HEK293 (cell line): ENCODE measurements at regions not wholly inside any gene's neighbourhood (a gene's known extent, or its start where the extent isn't known, plus 50 kb on each side); places are given as distances from the start of the nearest gene placed in this dataset.

Experiments
- FEZF1 ChIP-seq: fragments of 450-650 bp; formaldehyde crosslinking; IDR thresholded peaks from 2 replicates; pipeline ENCODE4 v1.5.1; 2016; ENCODE audit warnings: missing biosample characterization, missing genetic modification characterization
- GLIS1 ChIP-seq: fragments of 450-650 bp; formaldehyde crosslinking; IDR thresholded peaks from 2 replicates; pipeline ENCODE4 v1.5.1; 2016; ENCODE audit warnings: missing biosample characterization, missing genetic modification characterization
- KLF7 ChIP-seq: fragments of 450-650 bp; formaldehyde crosslinking; IDR thresholded peaks from 2 replicates; pipeline ENCODE4 v1.5.1; 2016; ENCODE audit warnings: missing biosample characterization, missing genetic modification characterization, borderline replicate concordance
- MEIS1 ChIP-seq: sonication (generic); formaldehyde crosslinking; IDR thresholded peaks from 2 replicates; pipeline ENCODE4 v1.8.1; 2022; ENCODE audit warnings: missing genetic modification reagents, mild to moderate bottlenecking, borderline replicate concordance
- OSR2 ChIP-seq: fragments of 450-650 bp; formaldehyde crosslinking; IDR thresholded peaks from 2 replicates; pipeline ENCODE4 v1.5.1; 2016; ENCODE audit warnings: missing biosample characterization, missing genetic modification characterization
- PBX3 ChIP-seq: sonication (generic); formaldehyde crosslinking; IDR thresholded peaks from 2 replicates; pipeline ENCODE4 v1.8.1; 2022; ENCODE audit warnings: mild to moderate bottlenecking, moderate library complexity, missing genetic modification reagents
- PRDM2 ChIP-seq: fragments of 450-650 bp; formaldehyde crosslinking; IDR thresholded peaks from 2 replicates; pipeline ENCODE4 v1.5.1; 2016; ENCODE audit warnings: missing biosample characterization, missing genetic modification characterization, borderline replicate concordance
- PRDM4 ChIP-seq: fragments of 450-650 bp; formaldehyde crosslinking; IDR thresholded peaks from 2 replicates; pipeline ENCODE4 v1.5.1; 2017; ENCODE audit warnings: missing biosample characterization, missing genetic modification characterization
- TCF7L2 ChIP-seq: IDR thresholded peaks from 2 replicates; pipeline ENCODE4 v1.6.1; 2011; ENCODE audit warnings: low read depth, mild to moderate bottlenecking, inconsistent platforms, low read length, moderate library complexity, borderline replicate concordance
- YY1 ChIP-seq: fragments of 450-650 bp; formaldehyde crosslinking; IDR thresholded peaks from 2 replicates; pipeline ENCODE4 v1.5.1; 2018; ENCODE audit warnings: missing biosample characterization, missing genetic modification characterization
- ZBTB49 ChIP-seq: fragments of 450-650 bp; formaldehyde crosslinking; IDR thresholded peaks from 2 replicates; pipeline ENCODE4 v1.5.1; 2016; ENCODE audit warnings: missing biosample characterization, missing genetic modification characterization, low read depth
- ZNF132 ChIP-seq: fragments of 450-650 bp; formaldehyde crosslinking; IDR thresholded peaks from 2 replicates; pipeline ENCODE4 v1.5.1; 2017; ENCODE audit warnings: missing biosample characterization, missing genetic modification characterization, borderline replicate concordance
- ZNF146 ChIP-seq: fragments of 450-650 bp; formaldehyde crosslinking; IDR thresholded peaks from 2 replicates; pipeline ENCODE4 v1.5.1; 2016; ENCODE audit warnings: missing biosample characterization, missing genetic modification characterization
- ZNF155 ChIP-seq: fragments of 450-650 bp; formaldehyde crosslinking; IDR thresholded peaks from 2 replicates; pipeline ENCODE4 v1.5.1; 2016; ENCODE audit warnings: missing biosample characterization, missing genetic modification characterization
- ZNF184 ChIP-seq: fragments of 450-650 bp; IDR thresholded peaks from 2 replicates; pipeline ENCODE4 v1.5.1; 2018; ENCODE audit warnings: missing biosample characterization, mild to moderate bottlenecking, missing genetic modification characterization
- ZNF280C ChIP-seq: fragments of 450-650 bp; formaldehyde crosslinking; IDR thresholded peaks from 2 replicates; pipeline ENCODE4 v1.5.1; 2016; ENCODE audit warnings: missing biosample characterization, missing genetic modification characterization
- ZNF311 ChIP-seq: fragments of 450-650 bp; formaldehyde crosslinking; IDR thresholded peaks from 2 replicates; pipeline ENCODE4 v1.5.1; 2017; ENCODE audit warnings: missing biosample characterization, missing genetic modification characterization, borderline replicate concordance
- ZNF521 ChIP-seq: fragments of 450-650 bp; formaldehyde crosslinking; IDR thresholded peaks from 2 replicates; pipeline ENCODE4 v1.5.1; 2017; ENCODE audit warnings: missing biosample characterization, mild to moderate bottlenecking, missing genetic modification characterization
- ZNF544 ChIP-seq: fragments of 450-650 bp; formaldehyde crosslinking; IDR thresholded peaks from 2 replicates; pipeline ENCODE4 v1.5.0; 2017; ENCODE audit warnings: missing biosample characterization, missing genetic modification characterization
- ZNF624 ChIP-seq: fragments of 450-650 bp; formaldehyde crosslinking; IDR thresholded peaks from 2 replicates; pipeline ENCODE4 v1.5.1; 2017; ENCODE audit warnings: missing biosample characterization, missing genetic modification characterization
- ZNF654 ChIP-seq: fragments of 450-650 bp; formaldehyde crosslinking; IDR thresholded peaks from 2 replicates; pipeline ENCODE4 v1.5.1; 2016; ENCODE audit warnings: low read depth, missing biosample characterization, missing genetic modification characterization
- ZNF664 ChIP-seq: fragments of 450-650 bp; formaldehyde crosslinking; IDR thresholded peaks from 2 replicates; pipeline ENCODE4 v1.5.1; 2016; ENCODE audit warnings: missing biosample characterization, missing genetic modification characterization
- ZNF704 ChIP-seq: fragments of 450-650 bp; formaldehyde crosslinking; IDR thresholded peaks from 2 replicates; pipeline ENCODE4 v1.5.1; 2016; ENCODE audit warnings: missing biosample characterization, missing genetic modification characterization
- ZSCAN16 ChIP-seq: fragments of 450-650 bp; formaldehyde crosslinking; IDR thresholded peaks from 2 replicates; pipeline ENCODE4 v1.5.1; 2016; ENCODE audit warnings: missing biosample characterization, missing genetic modification characterization

GRCh38 chr9:22238809-22239684 lies 207.6 kb upstream of the DMRTA1 start (continued):
- no peak for TF ChIP-seq ZNF624 (tag by site-specific recombination)
- no peak for TF ChIP-seq YY1 (tag by site-specific recombination)
- no peak for TF ChIP-seq ZBTB49 (tag by site-specific recombination)
- TF ChIP-seq ZNF311 (tag by site-specific recombination), result no peak
- no peak for TF ChIP-seq GLIS1 (tag by site-specific recombination)
- 0 out of 2 replicates have a peak, but pooled peaks have one; percentile 11 for TF ChIP-seq PRDM4 (tag by site-specific recombination)
- no peak for TF ChIP-seq ZNF280C (tag by site-specific recombination)
- TF ChIP-seq ZNF521 (tag by site-specific recombination), result no peak
- TF ChIP-seq ZNF146, result no peak
- TF ChIP-seq ZNF704 (tag by site-specific recombination), result no peak
- TF ChIP-seq MEIS1 (CRISPR knock-in tag), result no peak
- peak; percentile 47 for TF ChIP-seq ZNF654 (tag by site-specific recombination)
- no peak for TF ChIP-seq ZNF155 (tag by site-specific recombination)
- TF ChIP-seq ZNF184 (tag by site-specific recombination), result no peak
- TF ChIP-seq ZNF544 (tag by site-specific recombination), result no peak
- no peak for TF ChIP-seq PRDM2 (tag by site-specific recombination)
- peak; percentile 63 for TF ChIP-seq FEZF1 (tag by site-specific recombination)
- TF ChIP-seq ZNF664, result peak; percentile 77
- no peak for TF ChIP-seq PBX3
- TF ChIP-seq ZSCAN16 (tag by site-specific recombination), result no peak
- TF ChIP-seq TCF7L2, result peak; percentile 66
- no peak for TF ChIP-seq KLF7 (tag by site-specific recombination)
- TF ChIP-seq OSR2 (tag by site-specific recombination), result 0 out of 2 replicates have a peak, but pooled peaks have one; percentile 10
- TF ChIP-seq ZNF132 (tag by site-specific recombination), result no peak
